Central memory CD8-positive, alpha-beta T cell (primary cell): ENCODE measurements at regions not wholly inside any gene's neighbourhood (a gene's known extent, or its start where the extent isn't known, plus 50 kb on each side); places are given as distances from the start of the nearest gene placed in this dataset.

Experiments
- ATAC-seq: fragments of 150-1000 bp; cut with Tn5 transposase; replicated peaks from 2 replicates; pipeline ENCODE4 v1.10.0; 2022; ENCODE audit warnings: mild to moderate bottlenecking, moderate FRiP score, moderate number of reproducible peaks; ENCODE audit not compliant: poor library complexity, severe bottlenecking; ENCODE audit errors: extremely low read depth
- DNase-seq, 2 donors: peaks; one replicate each; pipeline ENCODE4 v3.0.0; 2021; ENCODE audit warnings: low spot score in 2 of 2
- H3K27ac Mint-ChIP-seq: one replicate; pipeline ENCODE4 v1.8.0; 2022; ENCODE audit warnings: low read depth, mild to moderate bottlenecking, moderate library complexity, mixed read lengths
- H3K27me3 Mint-ChIP-seq: one replicate; pipeline ENCODE4 v1.8.0; 2022; ENCODE audit warnings: mixed read lengths
- H3K36me3 Mint-ChIP-seq: one replicate; pipeline ENCODE4 v1.8.0; 2022; ENCODE audit warnings: mild to moderate bottlenecking, moderate library complexity, mixed read lengths; ENCODE audit not compliant: insufficient read depth
- H3K4me1 Mint-ChIP-seq: one replicate; pipeline ENCODE4 v1.8.0; 2022; ENCODE audit warnings: mixed read lengths
- H3K4me3 Mint-ChIP-seq: one replicate; pipeline ENCODE4 v1.8.0; 2022; ENCODE audit warnings: mild to moderate bottlenecking, moderate library complexity, mixed read lengths
- H3K9me3 Mint-ChIP-seq: one replicate; pipeline ENCODE4 v1.8.0; 2022; ENCODE audit warnings: mixed read lengths

DNA sequence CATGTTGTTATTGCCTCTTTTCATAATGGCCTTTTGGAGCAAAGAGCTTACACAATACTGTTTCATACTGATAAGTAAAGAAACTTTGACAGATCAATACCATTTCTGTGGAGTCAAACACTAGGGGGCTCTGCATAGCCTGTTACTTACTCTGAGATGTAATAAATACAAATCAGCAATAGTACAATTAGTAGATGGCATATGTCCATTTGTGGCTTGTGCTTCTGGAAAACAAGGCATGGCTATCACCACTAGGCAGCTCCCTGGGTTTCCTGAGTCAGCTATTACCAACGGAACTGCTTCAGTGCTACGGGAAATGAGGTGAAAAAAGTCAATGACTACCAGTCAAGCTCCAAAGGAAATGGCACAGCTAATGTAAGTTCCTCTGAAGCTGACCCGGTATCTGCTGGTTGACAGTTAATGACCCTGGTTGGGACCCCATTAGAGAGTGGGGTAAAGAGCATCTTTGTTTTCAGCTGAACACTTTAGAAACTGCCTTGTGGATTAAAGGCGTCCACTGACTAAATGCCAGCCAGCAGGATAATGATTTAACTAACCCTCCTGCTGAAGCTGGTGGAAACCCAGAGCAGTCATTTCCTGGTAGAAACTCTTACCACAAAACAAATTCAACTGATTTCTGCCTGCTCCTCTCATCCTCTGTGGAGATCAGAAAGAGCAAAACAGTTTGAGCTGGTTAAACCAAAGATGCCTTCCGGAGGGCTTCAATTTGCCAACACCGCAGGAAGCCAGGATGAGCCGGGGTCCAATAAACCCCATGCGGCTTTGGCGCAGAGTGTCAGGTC, 69.0 kb upstream of the FAM169A start:
- Mint-ChIP-seq H3K4me3 (peak overlapping the region; percentile 56), H3K27me3 (no peaks in the 10 kb centered on the region), H3K27ac (peak overlapping the region; percentile 68), H3K9me3 (no peaks in the 10 kb centered on the region), H3K4me1 (peaks cover 26% of the 10 kb centered on the region), H3K36me3 (no peaks in the 10 kb centered on the region)
- DNase-seq (no peak), ATAC-seq (peak; percentile 69)

DNA sequence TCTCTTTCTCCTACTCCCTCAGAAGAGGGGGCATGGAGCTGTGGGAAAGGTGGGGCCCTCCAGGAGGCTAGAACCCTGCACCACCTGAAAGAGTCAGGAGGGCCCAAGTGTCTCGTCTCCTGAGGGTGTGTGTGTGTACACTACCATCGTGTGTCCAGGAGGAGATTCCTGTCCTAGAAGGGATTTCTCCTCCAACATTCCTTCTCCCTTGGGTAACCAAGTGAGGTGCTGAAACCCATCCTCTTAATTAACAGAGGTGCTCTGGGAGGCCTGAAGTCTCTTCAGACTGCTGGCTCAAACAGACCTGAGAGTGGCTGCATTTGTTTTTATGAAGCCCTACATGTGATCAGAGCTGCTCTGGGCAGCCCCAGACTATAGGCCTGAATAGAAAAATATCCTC, 61.1 kb upstream of the FAM169A start:
- Mint-ChIP-seq H3K27me3 (no peaks in the 10 kb centered on the region), H3K36me3 (no peaks in the 10 kb centered on the region), H3K4me1 (no peaks in the 10 kb centered on the region), H3K27ac (no peak overlapping the region), H3K9me3 (no peaks in the 10 kb centered on the region), H3K4me3 (no peak overlapping the region)
- DNase-seq (no peak), ATAC-seq (no peak)

DNA sequence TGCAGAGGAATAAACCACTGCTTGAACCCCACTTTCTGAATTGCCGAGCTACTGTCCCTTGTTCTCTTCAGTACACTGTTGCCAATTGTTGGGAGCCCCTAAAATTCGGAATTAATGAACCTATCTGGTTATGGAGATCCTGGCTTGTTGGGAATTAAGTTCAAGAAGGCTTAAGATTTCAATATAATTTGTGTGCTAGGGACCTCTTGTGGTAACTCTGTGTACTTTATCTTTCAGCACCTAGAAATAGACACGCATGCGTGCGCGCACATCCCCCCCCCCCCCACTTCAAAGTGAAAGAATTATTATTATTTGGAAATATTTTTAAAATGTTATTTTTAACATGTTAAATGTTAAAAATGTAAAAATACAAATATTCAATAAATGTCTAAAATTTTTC, 53.3 kb upstream of the FAM169A start:
- H3K27me3 Mint-ChIP-seq = peaks cover 16% of the 10 kb centered on the region
- H3K9me3 Mint-ChIP-seq = no peaks in the 10 kb centered on the region
- H3K36me3 Mint-ChIP-seq = peaks cover 1% of the 10 kb centered on the region
- no peaks in the 10 kb centered on the region for H3K4me1 Mint-ChIP-seq
- DNase-seq = no peak
- H3K27ac Mint-ChIP-seq = no peak overlapping the region
- no peak for ATAC-seq
- H3K4me3 Mint-ChIP-seq = no peak overlapping the region

GRCh38 chr5:74919041-74919440, 52.9 kb upstream of the FAM169A start:
- H3K4me1 Mint-ChIP-seq = no peaks in the 10 kb centered on the region
- ATAC-seq (no peak), DNase-seq (no peak)
- no peak overlapping the region for H3K27ac Mint-ChIP-seq
- H3K36me3 Mint-ChIP-seq = peaks cover 1% of the 10 kb centered on the region
- peaks cover 20% of the 10 kb centered on the region for H3K27me3 Mint-ChIP-seq
- H3K9me3 Mint-ChIP-seq = no peaks in the 10 kb centered on the region
- H3K4me3 Mint-ChIP-seq = no peak overlapping the region

GRCh38 chr5:74918232-74918669, 52.1 kb upstream of the FAM169A start:
- no peak for DNase-seq
- Mint-ChIP-seq H3K27ac (no peak overlapping the region), H3K4me1 (no peaks in the 10 kb centered on the region), H3K9me3 (no peaks in the 10 kb centered on the region), H3K36me3 (peaks cover 1% of the 10 kb centered on the region), H3K4me3 (no peak overlapping the region), H3K27me3 (peaks cover 22% of the 10 kb centered on the region)
- ATAC-seq = no peak

- Mint-ChIP-seq H3K27ac (no peak overlapping the region), H3K4me3 (no peak overlapping the region), H3K9me3 (no peaks in the 10 kb centered on the region), H3K4me1 (no peaks in the 10 kb centered on the region), H3K36me3 (peaks cover 1% of the 10 kb centered on the region), H3K27me3 (peaks cover 22% of the 10 kb centered on the region)
- ATAC-seq = no peak
- DNase-seq = no peak
Observed at GRCh38 chr5:74916831-74917710, 50.9 kb upstream of the FAM169A start.
